ENCODE measurements at regions not wholly inside any gene's neighbourhood (a gene's known extent, or its start where the extent isn't known, plus 50 kb on each side); places are given as distances from the start of the nearest gene placed in this dataset.

GRCh38 chr5:117161718-117162335 lies 587.2 kb upstream of the SEMA6A start:
- TF ChIP-seq, protein P1, sequence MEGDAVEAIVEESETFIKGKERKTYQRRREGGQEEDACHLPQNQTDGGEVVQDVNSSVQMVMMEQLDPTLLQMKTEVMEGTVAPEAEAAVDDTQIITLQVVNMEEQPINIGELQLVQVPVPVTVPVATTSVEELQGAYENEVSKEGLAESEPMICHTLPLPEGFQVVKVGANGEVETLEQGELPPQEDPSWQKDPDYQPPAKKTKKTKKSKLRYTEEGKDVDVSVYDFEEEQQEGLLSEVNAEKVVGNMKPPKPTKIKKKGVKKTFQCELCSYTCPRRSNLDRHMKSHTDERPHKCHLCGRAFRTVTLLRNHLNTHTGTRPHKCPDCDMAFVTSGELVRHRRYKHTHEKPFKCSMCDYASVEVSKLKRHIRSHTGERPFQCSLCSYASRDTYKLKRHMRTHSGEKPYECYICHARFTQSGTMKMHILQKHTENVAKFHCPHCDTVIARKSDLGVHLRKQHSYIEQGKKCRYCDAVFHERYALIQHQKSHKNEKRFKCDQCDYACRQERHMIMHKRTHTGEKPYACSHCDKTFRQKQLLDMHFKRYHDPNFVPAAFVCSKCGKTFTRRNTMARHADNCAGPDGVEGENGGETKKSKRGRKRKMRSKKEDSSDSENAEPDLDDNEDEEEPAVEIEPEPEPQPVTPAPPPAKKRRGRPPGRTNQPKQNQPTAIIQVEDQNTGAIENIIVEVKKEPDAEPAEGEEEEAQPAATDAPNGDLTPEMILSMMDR (IDR thresholded peaks at IDR 0.05), result no peak
- no peak for TF ChIP-seq POLR2A (IDR thresholded peaks at IDR 0.05)
